GM18519 (cell line): ENCODE measurements at regions not wholly inside any gene's neighbourhood (a gene's known extent, or its start where the extent isn't known, plus 50 kb on each side); places are given as distances from the start of the nearest gene placed in this dataset.
"Not testable (repeated sequence)": the region's sequence is repeated elsewhere in the genome, so short reads cannot be mapped to it uniquely, and the experiment has no call there.

ENCODE experiments used
- ATAC-seq: cut with Tn5 transposase; IDR thresholded peaks from one replicate; pipeline ENCODE4 v1.9.1; 2021; ENCODE audit warnings: mild to moderate bottlenecking, moderate library complexity; ENCODE audit not compliant: unreplicated experiment, low FRiP score

DNA sequence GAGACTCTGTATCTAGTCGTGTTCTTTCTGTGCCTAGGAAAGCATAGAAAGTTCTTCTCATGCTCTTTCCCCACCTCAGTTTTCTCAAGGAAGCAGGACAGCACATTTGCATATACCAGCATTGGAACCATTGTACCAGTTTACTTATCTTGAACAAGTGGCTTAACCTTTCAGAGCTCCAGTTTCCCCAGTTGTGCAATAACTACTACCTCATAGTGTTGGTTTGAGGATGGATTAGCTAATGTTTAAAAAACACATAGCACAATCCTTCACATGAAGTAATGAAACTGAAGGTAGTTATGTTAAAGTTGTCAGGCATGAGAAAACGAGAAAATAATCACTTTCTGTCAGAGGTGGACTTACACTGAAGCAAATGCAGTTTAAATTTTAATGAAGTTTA, 92.2 kb upstream of the H2AZ1 start:
- no peak for ATAC-seq

DNA sequence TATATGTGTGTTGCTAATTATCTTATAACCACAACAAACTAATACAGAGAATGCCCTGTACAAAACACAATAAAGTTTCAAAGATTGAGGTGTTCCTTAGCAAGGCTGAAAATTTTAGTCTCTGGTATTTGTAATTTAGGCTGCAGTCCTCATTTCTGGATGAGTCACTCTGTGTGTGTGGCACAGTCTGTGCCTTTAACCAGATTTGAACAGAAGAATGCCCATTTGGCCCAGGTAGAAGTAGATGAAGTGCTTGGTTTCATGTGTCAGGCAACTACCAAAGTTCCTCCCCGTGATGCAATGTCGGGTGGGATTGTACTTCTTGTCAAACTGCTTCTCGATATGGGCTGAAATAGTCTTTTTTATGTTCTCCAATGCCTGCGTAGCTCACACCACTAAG, 91.6 kb upstream of the H2AZ1 start:
- ATAC-seq: no peak

DNA sequence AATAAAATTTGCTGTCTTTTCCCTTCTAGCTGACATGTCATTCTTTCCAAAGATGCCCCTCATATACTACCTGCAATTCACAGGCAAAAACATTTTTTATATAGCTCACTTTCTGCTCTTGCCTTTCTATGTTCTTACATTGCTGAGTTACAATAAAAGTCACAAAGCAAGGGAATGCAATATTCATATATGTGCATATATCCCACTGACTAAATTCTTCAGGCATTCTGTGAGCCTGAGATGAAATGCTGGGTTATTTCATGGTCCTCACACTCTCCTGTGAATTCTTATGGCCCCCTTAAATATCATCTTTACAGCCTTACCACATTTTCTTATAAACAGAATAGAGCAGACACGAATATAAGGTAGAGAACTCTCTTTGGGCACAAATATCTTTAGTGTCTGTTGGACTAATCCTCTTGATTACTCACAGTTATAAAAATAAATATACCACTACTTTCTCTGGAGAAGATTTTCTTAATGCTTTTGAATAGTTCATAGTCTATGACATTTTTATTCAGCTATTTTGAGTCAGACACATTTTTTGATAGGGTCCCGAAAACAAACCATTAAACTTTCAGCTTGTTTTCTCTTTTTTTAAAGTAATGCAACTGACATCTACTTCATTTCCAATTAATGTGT, 84.1 kb upstream of the H2AZ1 start:
- no peak for ATAC-seq

DNA sequence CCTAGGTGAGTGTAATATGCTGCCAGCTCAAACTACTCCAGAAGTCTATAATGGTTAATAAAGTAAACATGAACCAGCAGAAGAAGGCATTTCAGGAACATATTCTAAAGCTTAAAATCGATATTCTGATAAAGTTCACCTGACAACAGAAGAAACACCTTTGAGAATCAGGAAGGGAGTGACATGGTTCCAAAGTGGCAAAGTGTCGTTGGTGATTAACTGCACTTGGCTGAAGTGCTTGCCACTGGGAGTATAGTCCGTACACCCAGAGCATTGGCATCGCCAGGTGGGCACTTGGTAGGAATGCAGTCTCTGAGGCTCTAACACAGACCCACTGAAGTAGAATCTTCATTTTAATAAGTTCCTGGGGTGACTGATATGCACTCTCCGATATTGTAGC, 76.0 kb upstream of the H2AZ1 start:
- ATAC-seq: no peak

GRCh38 chr4:100023800-100024199, 73.7 kb upstream of the H2AZ1 start:
- no peak for ATAC-seq

DNA sequence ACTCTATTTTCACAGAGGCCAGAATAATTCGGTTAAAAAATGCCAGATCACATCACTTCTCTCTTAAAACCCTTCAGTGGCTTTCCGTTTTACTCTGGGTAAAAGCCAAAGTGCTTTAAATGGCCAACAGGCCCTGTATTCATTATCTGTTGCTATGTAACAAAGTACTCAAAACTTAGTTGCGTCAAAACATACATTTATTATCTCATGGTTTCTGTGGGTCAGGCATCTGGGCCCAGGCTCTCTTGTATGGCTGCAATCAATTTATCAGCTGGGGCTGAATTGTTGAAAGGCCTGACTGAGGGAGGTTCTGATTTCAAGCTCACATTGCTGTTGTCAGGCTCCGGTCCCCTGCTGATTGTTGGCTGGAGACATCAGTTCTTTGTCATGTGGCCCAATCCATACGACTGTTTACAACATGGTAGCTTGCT, 72.7 kb upstream of the H2AZ1 start:
- no peak for ATAC-seq

GRCh38 chr4:100019821-100020220, 69.7 kb upstream of the H2AZ1 start:
- ATAC-seq: no peak

GRCh38 chr4:100017637-100018310, 67.7 kb upstream of the H2AZ1 start:
- ATAC-seq: peak; percentile 87

DNA sequence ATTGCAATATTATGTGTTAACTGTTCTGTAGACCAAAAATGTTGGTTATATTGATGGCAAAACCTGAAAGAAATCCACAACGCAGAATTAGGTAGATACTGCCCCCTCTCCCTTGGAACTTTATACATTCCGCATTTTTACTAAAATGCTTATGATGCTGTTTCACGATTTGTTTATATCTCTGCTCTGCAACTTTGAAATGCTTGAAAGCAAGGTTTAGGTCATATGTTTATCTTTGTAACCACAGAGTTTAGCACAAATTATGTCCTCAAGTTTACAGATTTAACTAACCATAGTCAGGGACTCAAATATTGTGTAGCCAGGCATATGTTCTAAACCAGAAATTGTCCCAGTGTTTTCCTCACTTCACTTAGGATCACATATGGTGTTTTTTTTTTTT, 66.1 kb upstream of the H2AZ1 start:
- no peak for ATAC-seq

- ATAC-seq: no peak
These were observed 64.5 kb upstream of the H2AZ1 start for GRCh38 chr4:100014616-100015015.

DNA sequence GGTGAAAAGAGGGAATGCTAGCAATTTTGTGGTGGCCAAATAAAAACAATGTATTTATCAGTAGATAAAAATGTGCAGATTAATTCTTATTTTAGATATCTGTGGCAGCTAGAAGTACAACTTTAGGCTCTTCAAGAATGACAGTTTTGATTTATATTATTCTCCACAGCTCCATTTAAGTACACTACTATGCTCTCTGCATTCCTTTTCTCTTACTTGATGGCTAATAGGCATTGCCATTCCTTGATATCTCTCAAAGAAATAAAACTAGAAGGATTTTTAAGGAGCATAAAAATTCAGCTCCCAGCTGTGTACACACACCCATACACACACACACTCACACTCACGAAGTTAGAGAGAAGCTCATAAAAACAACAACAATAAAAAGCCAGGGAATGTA, 59.4 kb upstream of the H2AZ1 start:
- no peak for ATAC-seq

- no peak for ATAC-seq
These were observed 58.0 kb upstream of the H2AZ1 start for GRCh38 chr4:100008048-100008447.

- not testable (repeated sequence) for ATAC-seq
These were observed 56.1 kb upstream of the H2AZ1 start for GRCh38 chr4:100006161-100006560.
